SK-N-SH treated with all-trans-retinoic acid at 6 μM for 48 hours (cell line): ENCODE measurements at regions not wholly inside any gene's neighbourhood (a gene's known extent, or its start where the extent isn't known, plus 50 kb on each side); places are given as distances from the start of the nearest gene placed in this dataset.

Source experiments
- ARNTL ChIP-seq: fragments of 450-650 bp; formaldehyde crosslinking; IDR thresholded peaks from 2 replicates; pipeline ENCODE4 v1.5.0; 2020; ENCODE audit warnings: low read depth, mild to moderate bottlenecking, moderate library complexity, borderline replicate concordance
- BACH2 ChIP-seq: fragments of 250-450 bp; sonication (Bioruptor Pico); IDR thresholded peaks from 2 replicates; pipeline ENCODE4 v1.9.0; 2021; ENCODE audit warnings: mild to moderate bottlenecking, borderline replicate concordance
- CREB5 ChIP-seq: fragments of 250-450 bp; sonication (Bioruptor Pico); IDR thresholded peaks from 2 replicates; pipeline ENCODE4 v1.5.1; 2020; ENCODE audit warnings: low read depth, mild to moderate bottlenecking, moderate library complexity
- CSRNP3 ChIP-seq: fragments of 250-450 bp; sonication (Bioruptor Pico); IDR thresholded peaks from 2 replicates; pipeline ENCODE4 v1.5.1; 2021; ENCODE audit warnings: mild to moderate bottlenecking, moderate library complexity
- PATZ1 ChIP-seq: fragments of 250-450 bp; sonication (Bioruptor Pico); IDR thresholded peaks from 2 replicates; pipeline ENCODE4 v1.8.0; 2020; ENCODE audit warnings: mild to moderate bottlenecking, moderate library complexity, borderline replicate concordance
- RARB ChIP-seq: fragments of 250-450 bp; sonication (Bioruptor Pico); IDR thresholded peaks from 2 replicates; pipeline ENCODE4 v1.8.0; 2021; ENCODE audit warnings: mild to moderate bottlenecking, moderate library complexity
- ZNF70 ChIP-seq: fragments of 450-650 bp; formaldehyde crosslinking; IDR thresholded peaks from 2 replicates; pipeline ENCODE4 v1.5.0; 2020; ENCODE audit warnings: mild to moderate bottlenecking, moderate library complexity
- ZNF8 ChIP-seq: fragments of 450-650 bp; formaldehyde crosslinking; IDR thresholded peaks from 2 replicates; pipeline ENCODE4 v1.5.0; 2020; ENCODE audit warnings: mild to moderate bottlenecking, moderate library complexity

- TF ChIP-seq ZNF8 (no peak), RARB (CRISPR knock-in tag) (no peak), BACH2 (CRISPR knock-in tag) (no peak), CSRNP3 (CRISPR knock-in tag) (no peak), PATZ1 (CRISPR knock-in tag) (no peak), ZNF70 (CRISPR knock-in tag) (no peak), CREB5 (CRISPR knock-in tag) (no peak), ARNTL (CRISPR knock-in tag) (no peak)
Observed at GRCh38 chr17:68155692-68156091, 92.2 kb upstream of the AMZ2 start.
